Stimulated activated naive CD4-positive, alpha-beta T cell treated with Interleukin-2 at 50 U/mL for 16 hours (primary cell): ENCODE measurements at regions not wholly inside any gene's neighbourhood (a gene's known extent, or its start where the extent isn't known, plus 50 kb on each side); places are given as distances from the start of the nearest gene placed in this dataset.

Experiments
- DNase-seq: peaks from one replicate; lab custom pipeline; 2025; lab: John Stamatoyannopoulos, UW

- DNase-seq, result no peak
Measured at GRCh38 chr21:41689289-41689583, 77.6 kb downstream of the RIPK4 start.

GRCh38 chr21:41687633-41688032, 79.2 kb downstream of the RIPK4 start:
- no peak for DNase-seq

GRCh38 chr21:41686664-41687063, 80.2 kb downstream of the RIPK4 start:
- no peak for DNase-seq

- DNase-seq, result no peak
Measured at GRCh38 chr21:41685511-41686149, 81.2 kb downstream of the RIPK4 start.

- DNase-seq, result no peak
Measured at GRCh38 chr21:41684381-41685245, 82.2 kb downstream of the RIPK4 start.

- DNase-seq, result no peak
Measured at GRCh38 chr21:41683815-41684214, 83.0 kb downstream of the RIPK4 start.

GRCh38 chr21:41682719-41683179, 84.1 kb downstream of the RIPK4 start:
- no peak for DNase-seq

GRCh38 chr21:41681939-41682718, 84.7 kb downstream of the RIPK4 start:
- no peak for DNase-seq

- DNase-seq, result no peak
Measured at GRCh38 chr21:41681348-41681801, 85.5 kb downstream of the RIPK4 start.

- DNase-seq, result no peak
Measured at GRCh38 chr21:41680444-41681347, 86.2 kb downstream of the RIPK4 start.

GRCh38 chr21:41678924-41679318, 87.9 kb downstream of the RIPK4 start:
- DNase-seq, result no peak

GRCh38 chr21:41678016-41678923, 88.6 kb downstream of the RIPK4 start:
- no peak for DNase-seq

- DNase-seq, result no peak
Measured at GRCh38 chr21:41677671-41678015, 89.2 kb downstream of the RIPK4 start.

- DNase-seq, result no peak
Measured at GRCh38 chr21:41676198-41676597, 90.7 kb downstream of the RIPK4 start.

- no peak for DNase-seq
Measured at GRCh38 chr21:41675574-41675973, 91.3 kb downstream of the RIPK4 start.

- no peak for DNase-seq
Measured at GRCh38 chr21:41674402-41674801, 92.5 kb downstream of the RIPK4 start.

- no peak for DNase-seq
Measured at GRCh38 chr21:41673596-41674335, 93.1 kb downstream of the RIPK4 start.

- no peak for DNase-seq
Measured at GRCh38 chr21:41673071-41673470, 93.8 kb downstream of the RIPK4 start.

GRCh38 chr21:41672543-41672915, 94.3 kb downstream of the RIPK4 start:
- no peak for DNase-seq
